ENCODE measurements at regions not wholly inside any gene's neighbourhood (a gene's known extent, or its start where the extent isn't known, plus 50 kb on each side); places are given as distances from the start of the nearest gene placed in this dataset.

GRCh38 chr2:13009027-13009642 lies 292.4 kb downstream of the TRIB2 start:
- POLR2A ChIA-PET: no interaction called here
- no peak overlapping the region for H2AFZ ChIP-seq (ENCODE audit: low read depth, low read length)
- H3K4me3 ChIP-seq (replicated peaks in 1 of 3; ENCODE audit: insufficient read depth in 1 of 3, low read depth in 1 of 3, low read length in 3 of 3): no peak overlapping the region
- H3K9me3 ChIP-seq (replicated peaks; ENCODE audit: control insufficient read depth, insufficient read depth, low read length): no peaks in the 10 kb centered on the region
- DNase-seq (ENCODE audit: low read depth, low spot score) (no peak), FAIRE-seq (no peak)
- BruUV-seq (replicated peaks): no TSS peak
- intact Hi-C loops (cut with micrococcal nuclease): loop anchor here (5.0 to 10.0 kb wide), 3 partner anchors 342 to 852 kb away; no protein-coding TSS in a partner anchor
- no peak overlapping the region for H3K9ac ChIP-seq (replicated peaks; ENCODE audit: extremely low read depth, insufficient read depth, low read length)
- H3K79me2 ChIP-seq (ENCODE audit: control insufficient read depth, insufficient read depth, low read length): no peaks in the 10 kb centered on the region
- no peak for TF ChIP-seq MYC (IDR thresholded peaks at IDR 0.05; ENCODE audit: low read depth, low read length)
- TF ChIP-seq EZH2 (IDR thresholded peaks at IDR 0.05; ENCODE audit: borderline replicate concordance, low read depth, low read length, severe bottlenecking): no peak
- TF ChIP-seq GATA2 (IDR thresholded peaks at IDR 0.05; ENCODE audit: insufficient read depth, insufficient read length, low read depth, low read length): no peak
- TF ChIP-seq POLR2A (IDR thresholded peaks at IDR 0.05; ENCODE audit: low read depth, low read length): no peak
- TF ChIP-seq MAX (IDR thresholded peaks at IDR 0.05; ENCODE audit: insufficient read depth, insufficient read length): no peak
- TF ChIP-seq POLR2AphosphoS5 (IDR thresholded peaks at IDR 0.05; ENCODE audit: insufficient read depth, low read depth, low read length): no peak
- no peak for TF ChIP-seq JUN (IDR thresholded peaks at IDR 0.05; ENCODE audit: borderline replicate concordance, insufficient read depth, insufficient read length, low read depth)
- TF ChIP-seq CTCF (IDR thresholded peaks at IDR 0.05; ENCODE audit: extremely low read depth in 1 of 2, insufficient read depth in 1 of 2, low read depth in 1 of 2, low read length in 2 of 2): no peak
- no peak for TF ChIP-seq FOS (IDR thresholded peaks at IDR 0.05; ENCODE audit: borderline replicate concordance, insufficient read depth, low read length)
- H3K4me2 ChIP-seq (ENCODE audit: insufficient read depth, low read length): no peak overlapping the region
- CTCF ChIA-PET: interaction anchor here (0.9 to 3.8 kb wide), 2 partner anchors 78 to 292 kb away, joined by 4 to 135 read pairs; partner anchors contain the start of gene TRIB2
- H3K4me1 ChIP-seq (ENCODE audit: control insufficient read depth, extremely low read depth, insufficient read depth, low read length): peaks cover 19% of the 10 kb centered on the region
- peaks cover 0 to 5% of the 10 kb centered on the region in 2 experiments for H3K27me3 ChIP-seq (ENCODE audit: control insufficient read depth in 2 of 2, insufficient read depth in 2 of 2, low read length in 2 of 2)
- H4K20me1 ChIP-seq (replicated peaks; ENCODE audit: control insufficient read depth, extremely low read depth, insufficient read depth, low read length): no peaks in the 10 kb centered on the region
- dilution Hi-C loops (cut with MboI; ENCODE audit: extremely low pct_ligation_motif_present, low sequenced_read_pairs): no loop called here
- H3K36me3 ChIP-seq (ENCODE audit: control insufficient read depth in 2 of 2, extremely low read depth in 1 of 2, insufficient read depth in 2 of 2, low read length in 2 of 2): no peaks in the 10 kb centered on the region
- H3K9me1 ChIP-seq (replicated peaks; ENCODE audit: control insufficient read depth, extremely low read depth, insufficient read depth, low read length): no peaks in the 10 kb centered on the region
- no peak overlapping the region for H3K27ac ChIP-seq (ENCODE audit: insufficient read depth, low read depth, low read length)

All from endothelial cell of umbilical vein (primary cell).